ENCODE measurements at regions not wholly inside any gene's neighbourhood (a gene's known extent, or its start where the extent isn't known, plus 50 kb on each side); places are given as distances from the start of the nearest gene placed in this dataset.

DNA sequence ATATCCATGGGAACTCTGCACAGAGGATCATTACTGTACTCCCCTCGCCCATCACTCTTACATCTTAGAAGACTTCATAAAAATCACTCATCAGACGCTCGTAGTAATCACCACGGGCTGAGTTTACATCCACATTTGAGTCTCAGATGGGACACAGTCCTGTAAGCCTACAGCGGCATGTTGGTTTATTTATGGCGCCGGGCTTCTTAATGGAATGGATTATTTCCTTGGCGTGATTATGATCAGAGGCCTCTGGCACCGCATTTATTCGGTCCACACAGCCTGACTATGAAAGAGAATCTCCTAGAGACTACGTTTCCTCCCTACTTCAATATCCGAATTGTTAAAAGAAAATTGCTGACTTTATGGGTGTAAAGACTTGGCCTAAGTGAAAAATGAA, 123.5 kb upstream of the FRMD4A start:
- TF ChIP-seq, protein P1, sequence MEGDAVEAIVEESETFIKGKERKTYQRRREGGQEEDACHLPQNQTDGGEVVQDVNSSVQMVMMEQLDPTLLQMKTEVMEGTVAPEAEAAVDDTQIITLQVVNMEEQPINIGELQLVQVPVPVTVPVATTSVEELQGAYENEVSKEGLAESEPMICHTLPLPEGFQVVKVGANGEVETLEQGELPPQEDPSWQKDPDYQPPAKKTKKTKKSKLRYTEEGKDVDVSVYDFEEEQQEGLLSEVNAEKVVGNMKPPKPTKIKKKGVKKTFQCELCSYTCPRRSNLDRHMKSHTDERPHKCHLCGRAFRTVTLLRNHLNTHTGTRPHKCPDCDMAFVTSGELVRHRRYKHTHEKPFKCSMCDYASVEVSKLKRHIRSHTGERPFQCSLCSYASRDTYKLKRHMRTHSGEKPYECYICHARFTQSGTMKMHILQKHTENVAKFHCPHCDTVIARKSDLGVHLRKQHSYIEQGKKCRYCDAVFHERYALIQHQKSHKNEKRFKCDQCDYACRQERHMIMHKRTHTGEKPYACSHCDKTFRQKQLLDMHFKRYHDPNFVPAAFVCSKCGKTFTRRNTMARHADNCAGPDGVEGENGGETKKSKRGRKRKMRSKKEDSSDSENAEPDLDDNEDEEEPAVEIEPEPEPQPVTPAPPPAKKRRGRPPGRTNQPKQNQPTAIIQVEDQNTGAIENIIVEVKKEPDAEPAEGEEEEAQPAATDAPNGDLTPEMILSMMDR (conservative IDR thresholded peaks at IDR 0.05) = no peak
- no peak for TF ChIP-seq ZFX (IDR thresholded peaks at IDR 0.05)

Data from C4-2B (cell line).